DOHH2 (cell line): ENCODE measurements at regions not wholly inside any gene's neighbourhood (a gene's known extent, or its start where the extent isn't known, plus 50 kb on each side); places are given as distances from the start of the nearest gene placed in this dataset.

Experiments used
- H3F3A ChIP-seq: fragments of 200-600 bp; sonication (generic), shearing (Covaris generic); 2 replicates; pipeline ENCODE4 v1.6.0; 2016; ENCODE audit warnings: antibody characterized with exemption, mild to moderate bottlenecking; ENCODE audit not compliant: control insufficient read depth, insufficient read depth
- H3K27ac ChIP-seq: fragments of 200-600 bp; sonication (generic); 2 replicates; pipeline ENCODE4 v1.5.1; 2014; ENCODE audit warnings: low read depth, mild to moderate bottlenecking, low read length, moderate library complexity
- H3K27me3 ChIP-seq: fragments of 200-600 bp; sonication (generic); 2 replicates; pipeline ENCODE4 v1.6.1; 2014; ENCODE audit warnings: mild to moderate bottlenecking, low read length, mixed read lengths; ENCODE audit not compliant: control insufficient read depth
- H3K36me3 ChIP-seq: fragments of 200-600 bp; sonication (generic); 2 replicates; pipeline ENCODE4 v1.6.1; 2014; ENCODE audit warnings: mild to moderate bottlenecking, low read length, moderate library complexity, mixed read lengths; ENCODE audit not compliant: control insufficient read depth
- H3K4me1 ChIP-seq: fragments of 200-600 bp; sonication (generic); 2 replicates; pipeline ENCODE4 v1.6.1; 2014; ENCODE audit warnings: mild to moderate bottlenecking, low read length, mixed read lengths; ENCODE audit not compliant: control insufficient read depth
- H3K4me2 ChIP-seq: fragments of 200-600 bp; sonication (generic); 2 replicates; pipeline ENCODE4 v1.6.0; 2014; ENCODE audit warnings: mild to moderate bottlenecking, low read length, moderate library complexity
- H3K4me3 ChIP-seq: fragments of 200-600 bp; sonication (generic); 2 replicates; pipeline ENCODE4 v1.5.1; 2014; ENCODE audit warnings: mild to moderate bottlenecking, low read length, mixed read lengths
- H3K79me2 ChIP-seq: fragments of 200-600 bp; sonication (generic); 2 replicates; pipeline ENCODE4 v1.6.1; 2014; ENCODE audit warnings: mild to moderate bottlenecking, low read length, mixed read lengths; ENCODE audit not compliant: control insufficient read depth
- H3K9me2 ChIP-seq: fragments of 200-600 bp; sonication (generic); replicated peaks from 2 replicates; pipeline ENCODE4 v1.6.1; 2014; ENCODE audit warnings: mild to moderate bottlenecking, low read length, mixed read lengths; ENCODE audit not compliant: control insufficient read depth
- H3K9me3 ChIP-seq: fragments of 200-600 bp; sonication (generic); 2 replicates; pipeline ENCODE4 v1.6.1; 2014; ENCODE audit warnings: antibody characterized with exemption, low read length, mixed read lengths; ENCODE audit not compliant: control insufficient read depth, insufficient read depth
- H4K20me1 ChIP-seq: fragments of 200-600 bp; sonication (generic); 2 replicates; pipeline ENCODE4 v1.6.0; 2014; ENCODE audit warnings: low read depth, mild to moderate bottlenecking, antibody characterized with exemption, low read length, moderate library complexity; ENCODE audit not compliant: control insufficient read depth, insufficient read depth
- EZH2phosphoT487 ChIP-seq: fragments of 200-600 bp; sonication (generic); IDR thresholded peaks from 2 replicates; pipeline ENCODE4 v1.6.1; 2017; ENCODE audit warnings: borderline replicate concordance, mild to moderate bottlenecking, antibody characterized with exemption, low read length, moderate library complexity, mixed read lengths
- TF ChIP-seq, protein P1 (sequence below): fragments of 200-600 bp; sonication (generic); IDR thresholded peaks from one replicate; pipeline ENCODE4 v1.5.1; 2014; ENCODE audit warnings: antibody characterized with exemption, mild to moderate bottlenecking, low read depth, low read length; ENCODE audit not compliant: poor library complexity, severe bottlenecking

DNA sequence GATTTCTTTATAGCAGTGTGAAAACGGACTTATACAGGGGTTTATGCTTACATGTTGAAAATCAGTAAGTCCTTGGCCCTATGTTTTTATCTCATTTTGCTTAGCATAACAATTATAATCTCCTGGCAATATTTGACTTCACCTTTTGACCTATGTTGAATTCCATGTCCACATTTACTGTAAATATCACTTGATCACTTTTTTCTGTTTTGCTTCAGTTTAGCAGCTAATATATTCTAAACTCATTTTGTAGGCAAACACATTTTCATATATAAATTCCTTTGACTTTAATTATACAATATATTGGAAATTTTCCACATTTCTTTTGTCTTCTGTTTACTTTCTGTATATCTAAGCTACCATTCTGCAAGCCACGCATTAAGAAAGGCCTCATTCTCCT, 674.0 kb downstream of the MAT2B start:
- Histone ChIP-seq H3K9me3 (no peaks in the 10 kb centered on the region), H3K27ac (no peak overlapping the region), H4K20me1 (no peaks in the 10 kb centered on the region), H3K4me1 (no peaks in the 10 kb centered on the region), H3K79me2 (no peaks in the 10 kb centered on the region), H3K27me3 (no peaks in the 10 kb centered on the region), H3K4me3 (no peak overlapping the region), H3K36me3 (no peaks in the 10 kb centered on the region), H3F3A (no peaks in the 10 kb centered on the region), H3K4me2 (no peak overlapping the region), H3K9me2 (no peaks in the 10 kb centered on the region)
- TF ChIP-seq, protein P1, sequence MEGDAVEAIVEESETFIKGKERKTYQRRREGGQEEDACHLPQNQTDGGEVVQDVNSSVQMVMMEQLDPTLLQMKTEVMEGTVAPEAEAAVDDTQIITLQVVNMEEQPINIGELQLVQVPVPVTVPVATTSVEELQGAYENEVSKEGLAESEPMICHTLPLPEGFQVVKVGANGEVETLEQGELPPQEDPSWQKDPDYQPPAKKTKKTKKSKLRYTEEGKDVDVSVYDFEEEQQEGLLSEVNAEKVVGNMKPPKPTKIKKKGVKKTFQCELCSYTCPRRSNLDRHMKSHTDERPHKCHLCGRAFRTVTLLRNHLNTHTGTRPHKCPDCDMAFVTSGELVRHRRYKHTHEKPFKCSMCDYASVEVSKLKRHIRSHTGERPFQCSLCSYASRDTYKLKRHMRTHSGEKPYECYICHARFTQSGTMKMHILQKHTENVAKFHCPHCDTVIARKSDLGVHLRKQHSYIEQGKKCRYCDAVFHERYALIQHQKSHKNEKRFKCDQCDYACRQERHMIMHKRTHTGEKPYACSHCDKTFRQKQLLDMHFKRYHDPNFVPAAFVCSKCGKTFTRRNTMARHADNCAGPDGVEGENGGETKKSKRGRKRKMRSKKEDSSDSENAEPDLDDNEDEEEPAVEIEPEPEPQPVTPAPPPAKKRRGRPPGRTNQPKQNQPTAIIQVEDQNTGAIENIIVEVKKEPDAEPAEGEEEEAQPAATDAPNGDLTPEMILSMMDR: no peak
- TF ChIP-seq EZH2phosphoT487: no peak

- H3K27ac ChIP-seq: no peak overlapping the region
These were observed 676.2 kb downstream of the MAT2B start for GRCh38 chr5:164181604-164182003.

DNA sequence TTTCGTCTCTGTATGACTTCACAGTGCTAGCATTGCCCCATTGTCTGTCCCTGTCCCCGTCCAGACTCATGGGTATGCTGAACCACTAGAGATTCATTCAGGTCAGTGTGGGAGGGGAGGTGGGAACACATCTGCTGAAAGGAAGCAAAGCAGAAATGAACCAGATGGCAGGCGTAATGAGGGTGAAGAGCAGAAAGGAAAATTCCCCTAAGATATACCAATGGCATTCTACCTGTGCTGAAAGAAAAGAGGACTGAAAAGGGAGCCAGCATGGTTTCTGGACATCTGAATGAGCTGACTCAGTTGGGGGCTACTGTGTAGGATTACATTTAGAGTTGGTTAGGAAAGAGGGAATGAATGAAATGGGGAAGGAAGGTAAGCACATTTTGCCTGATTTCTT, 678.7 kb downstream of the MAT2B start:
- Histone ChIP-seq H3K9me2 (no peaks in the 10 kb centered on the region), H3K27me3 (no peaks in the 10 kb centered on the region), H3K36me3 (no peaks in the 10 kb centered on the region), H3K4me1 (no peaks in the 10 kb centered on the region), H3K79me2 (no peaks in the 10 kb centered on the region), H3K4me2 (no peak overlapping the region), H3K27ac (no peak overlapping the region), H3K9me3 (no peaks in the 10 kb centered on the region), H3K4me3 (no peak overlapping the region), H3F3A (no peaks in the 10 kb centered on the region), H4K20me1 (no peaks in the 10 kb centered on the region)
- no peak for TF ChIP-seq EZH2phosphoT487
- TF ChIP-seq, protein P1: no peak

More at GRCh38 chr5:164181604-164182003, 676.2 kb downstream of the MAT2B start:
- H3K4me2 ChIP-seq: no peak overlapping the region
- H3K27me3 ChIP-seq: no peaks in the 10 kb centered on the region
- no peaks in the 10 kb centered on the region for H3K4me1 ChIP-seq
- no peaks in the 10 kb centered on the region for H3K9me2 ChIP-seq
- H3F3A ChIP-seq: no peaks in the 10 kb centered on the region
- H3K79me2 ChIP-seq: no peaks in the 10 kb centered on the region
- H3K4me3 ChIP-seq: no peak overlapping the region
- no peaks in the 10 kb centered on the region for H3K9me3 ChIP-seq
- no peaks in the 10 kb centered on the region for H4K20me1 ChIP-seq
- no peak for TF ChIP-seq EZH2phosphoT487
- TF ChIP-seq, protein P1: no peak
- H3K36me3 ChIP-seq: no peaks in the 10 kb centered on the region

GRCh38 chr5:164185000-164185399, 679.6 kb downstream of the MAT2B start:
- Histone ChIP-seq H3K36me3 (no peaks in the 10 kb centered on the region), H3F3A (no peaks in the 10 kb centered on the region), H3K27me3 (no peaks in the 10 kb centered on the region), H3K79me2 (no peaks in the 10 kb centered on the region), H4K20me1 (no peaks in the 10 kb centered on the region), H3K4me2 (no peak overlapping the region), H3K9me3 (no peaks in the 10 kb centered on the region), H3K4me1 (no peaks in the 10 kb centered on the region), H3K27ac (no peak overlapping the region), H3K9me2 (no peaks in the 10 kb centered on the region), H3K4me3 (no peak overlapping the region)
- TF ChIP-seq, protein P1: no peak
- no peak for TF ChIP-seq EZH2phosphoT487
